CD14-positive monocyte (primary cell): ENCODE measurements at regions not wholly inside any gene's neighbourhood (a gene's known extent, or its start where the extent isn't known, plus 50 kb on each side); places are given as distances from the start of the nearest gene placed in this dataset.

Experiments
- DNase-seq, 3 donors: peaks; one replicate each; pipeline ENCODE4 v3.0.0-alpha.2; 2011 to 2022
- H2AFZ ChIP-seq: 2 replicates; pipeline ENCODE4 v1.6.0; 2012; ENCODE audit warnings: mild to moderate bottlenecking, low read depth, low read length, inconsistent platforms; ENCODE audit not compliant: insufficient read depth, poor library complexity, severe bottlenecking
- H3K27ac ChIP-seq, 2 donors: 1 replicate in 1 of 2; 2 replicates in 1 of 2; pipeline ENCODE4 v1.5.1; 2012 to 2013; ENCODE audit warnings: low read length in 2 of 2, control low read depth in 1 of 2, inconsistent platforms in 1 of 2, low read depth in 1 of 2, mild to moderate bottlenecking in 1 of 2
- H3K27me3 ChIP-seq, 2 donors: one replicate each; pipeline versions ENCODE4 v1.6.0 to v1.6.1; 2011 to 2013; ENCODE audit warnings: low read length in 2 of 2; ENCODE audit not compliant: control insufficient read depth in 2 of 2, insufficient read depth in 2 of 2
- H3K36me3 ChIP-seq, 2 donors: replicated peaks in 1 of 2; 1 replicate in 1 of 2; 2 replicates in 1 of 2; pipeline versions ENCODE4 v1.5.1 to v1.6.1; 2012 to 2013; ENCODE audit warnings: low read length in 2 of 2, control low read depth in 1 of 2, inconsistent platforms in 1 of 2, mild to moderate bottlenecking in 1 of 2; ENCODE audit not compliant: insufficient read depth in 2 of 2, control insufficient read depth in 1 of 2
- H3K4me1 ChIP-seq, 2 donors: 1 replicate in 1 of 2; 2 replicates in 1 of 2; pipeline versions ENCODE4 v1.5.1 to v1.6.1; 2012 to 2013; ENCODE audit warnings: low read length in 2 of 2, control low read depth in 1 of 2, inconsistent platforms in 1 of 2, mild to moderate bottlenecking in 1 of 2, moderate library complexity in 1 of 2; ENCODE audit not compliant: insufficient read depth in 2 of 2, control insufficient read depth in 1 of 2
- H3K4me2 ChIP-seq: replicated peaks from 2 replicates; pipeline ENCODE3; 2012; ENCODE audit warnings: low read length, moderate library complexity, mild to moderate bottlenecking; ENCODE audit not compliant: poor library complexity, severe bottlenecking; ENCODE audit errors: extremely low read depth
- H3K4me3 ChIP-seq, 3 experiments: fragments of 200-600 bp in 1 of 3; sonication (generic) in 1 of 3; replicated peaks in 1 of 3; 1 replicate in 2 of 3; 2 replicates in 1 of 3; pipeline ENCODE4 v1.5.1; 2011 to 2013; ENCODE audit warnings: low read length in 3 of 3, mild to moderate bottlenecking in 3 of 3, control low read depth in 2 of 3, low read depth in 2 of 3, inconsistent platforms in 1 of 3, moderate library complexity in 1 of 3
- H3K79me2 ChIP-seq: 2 replicates; pipeline ENCODE4 v1.6.0; 2012; ENCODE audit warnings: mild to moderate bottlenecking, control low read depth, inconsistent platforms, low read length, moderate library complexity; ENCODE audit not compliant: insufficient read depth
- H3K9ac ChIP-seq: 2 replicates; pipeline ENCODE4 v1.6.0; 2017; ENCODE audit warnings: low read length, mild to moderate bottlenecking; ENCODE audit not compliant: insufficient read depth, poor library complexity, severe bottlenecking
- H3K9me3 ChIP-seq, 2 donors: replicated peaks in 1 of 2; 1 replicate in 1 of 2; 2 replicates in 1 of 2; pipeline versions ENCODE4 v1.5.1 to v1.6.1; 2012 to 2013; ENCODE audit warnings: low read length in 2 of 2, control low read depth in 1 of 2; ENCODE audit not compliant: control insufficient read depth in 1 of 2, insufficient read depth in 1 of 2
- H4K20me1 ChIP-seq: 2 replicates; pipeline ENCODE4 v1.6.0; 2012; ENCODE audit warnings: mild to moderate bottlenecking, low read length, control low read depth, moderate library complexity; ENCODE audit not compliant: insufficient read depth
- H3K27ac Mint-ChIP-seq, 7 donors: one replicate each; pipeline ENCODE4 v1.8.0; 2020; ENCODE audit warnings: mild to moderate bottlenecking in 7 of 7, mixed read lengths in 7 of 7, moderate library complexity in 6 of 7, inconsistent platforms in 2 of 7
- H3K27me3 Mint-ChIP-seq, 3 donors: one replicate each; pipeline ENCODE4 v1.8.0; 2021 to 2022; ENCODE audit warnings: low read depth in 3 of 3, mild to moderate bottlenecking in 3 of 3, mixed read lengths in 3 of 3, moderate library complexity in 3 of 3, inconsistent platforms in 1 of 3
- H3K36me3 Mint-ChIP-seq, 2 donors: one replicate each; pipeline ENCODE4 v1.8.0; 2020; ENCODE audit warnings: mixed read lengths in 2 of 2, inconsistent platforms in 1 of 2, mild to moderate bottlenecking in 1 of 2
- H3K4me1 Mint-ChIP-seq: one replicate; pipeline ENCODE4 v1.8.0; 2020; ENCODE audit warnings: mild to moderate bottlenecking, mixed read lengths
- H3K4me3 Mint-ChIP-seq, 2 donors: one replicate each; pipeline ENCODE4 v1.8.0; 2020; ENCODE audit warnings: mild to moderate bottlenecking in 2 of 2, mixed read lengths in 2 of 2, moderate library complexity in 1 of 2
- H3K9me3 Mint-ChIP-seq, 7 donors: one replicate each; pipeline ENCODE4 v1.8.0; 2020 to 2022; ENCODE audit warnings: mixed read lengths in 7 of 7, mild to moderate bottlenecking in 6 of 7, moderate library complexity in 6 of 7, inconsistent platforms in 2 of 7
- WGBS: methylation state at CpG from one replicate; pipeline ENCODE4 v1.1.5; 2013; ENCODE audit warnings: missing lambda C conversion rate; ENCODE audit not compliant: insufficient coverage; 5-methylcytosine and 5-hydroxymethylcytosine counted together
- intact Hi-C, 2 donors: fragments of 100-400 bp; cut with micrococcal nuclease; formaldehyde crosslinking; loops; one replicate each; pipeline versions ENCODE4 v1.15.0 to v1.15.1; 2023
- TF ChIP-seq, protein P1 (sequence below): fragments of 200-600 bp; IDR thresholded peaks from one replicate; pipeline ENCODE4 v1.8.0; 2022; ENCODE audit warnings: antibody characterized with exemption, mild to moderate bottlenecking

DNA sequence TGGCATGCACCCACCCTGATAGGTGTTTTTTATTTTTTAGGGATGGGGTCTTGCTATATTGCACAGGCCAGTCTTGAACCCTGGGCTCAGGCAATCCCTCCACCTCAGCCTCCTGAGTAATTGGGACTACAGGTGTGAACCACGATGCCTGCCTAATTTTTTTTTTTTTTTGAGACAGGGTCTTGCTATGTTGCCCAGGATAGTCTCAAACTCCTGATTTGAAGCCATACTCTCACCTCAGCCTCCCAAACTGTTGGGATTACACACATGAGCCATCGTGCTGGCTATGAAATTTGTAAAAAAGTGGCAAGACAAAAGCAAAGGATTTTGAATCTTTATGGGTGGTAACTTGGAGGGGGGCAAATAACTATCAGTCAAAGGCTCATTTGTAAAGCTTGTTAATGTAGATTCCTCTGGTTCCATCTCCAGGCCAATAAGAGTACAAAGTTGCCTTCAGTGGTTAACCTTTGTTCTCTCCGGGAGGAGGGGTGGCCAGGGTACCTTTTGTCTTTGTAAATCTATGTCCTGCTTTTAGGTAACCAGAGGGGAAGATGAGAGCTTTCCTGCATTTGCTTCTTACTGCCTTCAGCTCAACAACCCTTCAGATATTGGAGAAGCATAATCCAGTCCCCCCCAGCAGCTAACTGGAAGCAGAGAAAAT, 372.0 kb upstream of the JARID2 start:
- Mint-ChIP-seq H3K4me3 (no peak overlapping the region), H3K4me1 (peaks cover 89% of the 10 kb centered on the region), H3K27me3 (peaks cover 0 to 2% (median 0%) of the 10 kb centered on the region in 3 donors), H3K36me3 (peaks cover 19 to 20% of the 10 kb centered on the region in 2 donors), H3K27ac (peak overlapping the region in 6 of 7 donors; percentile 91 to 100 (median 96)), H3K9me3 (peaks cover 0 to 8% (median 0%) of the 10 kb centered on the region in 7 donors)
- DNase-seq: no peak
- Histone ChIP-seq H3K36me3 (no peaks in the 10 kb centered on the region), H2AFZ (no peak overlapping the region), H3K27ac (peak overlapping the region; percentile 80 to 99), H3K79me2 (no peaks in the 10 kb centered on the region), H3K9me3 (no peaks in the 10 kb centered on the region), H3K27me3 (no peaks in the 10 kb centered on the region), H3K9ac (no peak overlapping the region), H3K4me3 (no peak overlapping the region), H3K4me1 (peaks cover 67 to 71% of the 10 kb centered on the region in 2 donors), H4K20me1 (no peaks in the 10 kb centered on the region), H3K4me2 (no peak overlapping the region)
- intact Hi-C loops: loop anchor here in 1 of 2 donors (10.0 kb wide), 1 partner anchor 191 kb away; no protein-coding TSS in a partner anchor
- WGBS: no CpG with 5 or more reads among the region's 3 CpGs
- TF ChIP-seq, protein P1, sequence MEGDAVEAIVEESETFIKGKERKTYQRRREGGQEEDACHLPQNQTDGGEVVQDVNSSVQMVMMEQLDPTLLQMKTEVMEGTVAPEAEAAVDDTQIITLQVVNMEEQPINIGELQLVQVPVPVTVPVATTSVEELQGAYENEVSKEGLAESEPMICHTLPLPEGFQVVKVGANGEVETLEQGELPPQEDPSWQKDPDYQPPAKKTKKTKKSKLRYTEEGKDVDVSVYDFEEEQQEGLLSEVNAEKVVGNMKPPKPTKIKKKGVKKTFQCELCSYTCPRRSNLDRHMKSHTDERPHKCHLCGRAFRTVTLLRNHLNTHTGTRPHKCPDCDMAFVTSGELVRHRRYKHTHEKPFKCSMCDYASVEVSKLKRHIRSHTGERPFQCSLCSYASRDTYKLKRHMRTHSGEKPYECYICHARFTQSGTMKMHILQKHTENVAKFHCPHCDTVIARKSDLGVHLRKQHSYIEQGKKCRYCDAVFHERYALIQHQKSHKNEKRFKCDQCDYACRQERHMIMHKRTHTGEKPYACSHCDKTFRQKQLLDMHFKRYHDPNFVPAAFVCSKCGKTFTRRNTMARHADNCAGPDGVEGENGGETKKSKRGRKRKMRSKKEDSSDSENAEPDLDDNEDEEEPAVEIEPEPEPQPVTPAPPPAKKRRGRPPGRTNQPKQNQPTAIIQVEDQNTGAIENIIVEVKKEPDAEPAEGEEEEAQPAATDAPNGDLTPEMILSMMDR: no peak

DNA sequence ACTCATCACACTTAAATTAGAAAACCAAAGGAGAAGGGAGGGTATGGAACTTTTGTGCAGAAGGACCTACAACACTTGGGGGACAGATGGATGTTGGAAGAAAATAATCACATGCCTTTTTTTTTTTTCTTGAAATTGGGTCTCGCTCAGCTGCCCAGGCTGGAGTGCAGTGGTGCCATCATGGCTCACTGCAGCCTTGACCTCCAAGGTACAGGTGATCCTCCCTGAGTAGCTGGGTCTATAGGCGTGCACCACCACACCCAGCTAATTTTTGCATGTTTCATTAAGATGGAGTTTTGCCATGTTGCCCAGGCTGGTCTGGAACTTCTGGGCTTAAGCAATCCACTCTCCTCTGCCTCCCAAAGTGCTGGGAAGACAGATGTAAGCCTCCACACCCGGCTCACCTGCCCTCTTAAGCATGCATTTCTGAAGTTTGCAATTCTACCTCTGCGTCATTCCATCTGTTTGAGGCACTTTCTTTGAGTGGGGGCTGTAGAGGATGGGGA, 370.8 kb upstream of the JARID2 start:
- 100% methylated on average over 1 of the region's 4 CpGs for WGBS

More for the DNA sequence above, 370.8 kb upstream of the JARID2 start:
- Mint-ChIP-seq H3K4me3 (no peak overlapping the region), H3K27me3 (peaks cover 0 to 2% (median 0%) of the 10 kb centered on the region in 3 donors), H3K36me3 (peaks cover 16 to 17% of the 10 kb centered on the region in 2 donors), H3K4me1 (peaks cover 91% of the 10 kb centered on the region), H3K27ac (peak overlapping the region; percentile 99 to 100 (median 100)), H3K9me3 (peaks cover 0 to 8% (median 0%) of the 10 kb centered on the region in 7 donors)
- Histone ChIP-seq H2AFZ (no peak overlapping the region), H3K9me3 (no peaks in the 10 kb centered on the region), H3K79me2 (no peaks in the 10 kb centered on the region), H4K20me1 (no peaks in the 10 kb centered on the region), H3K4me3 (no peak overlapping the region), H3K36me3 (no peaks in the 10 kb centered on the region), H3K9ac (no peak overlapping the region), H3K4me1 (peaks cover 70 to 75% of the 10 kb centered on the region in 2 donors), H3K27ac (peak overlapping the region in 1 of 2 donors; percentile 99), H3K27me3 (no peaks in the 10 kb centered on the region), H3K4me2 (no peak overlapping the region)
- DNase-seq: peak in 1 of 3 donors; percentile 69
- TF ChIP-seq, protein P1: no peak
- intact Hi-C loops: loop anchor here in 1 of 2 donors (5.0 to 10.0 kb wide), 3 partner anchors 37 to 190 kb away; no protein-coding TSS in a partner anchor
